Glomerular visceral epithelial cell (primary cell): ENCODE measurements at regions not wholly inside any gene's neighbourhood (a gene's known extent, or its start where the extent isn't known, plus 50 kb on each side); places are given as distances from the start of the nearest gene placed in this dataset.

ENCODE experiments used
- DNase-seq: peaks from one replicate; pipeline ENCODE4 v3.0.0-alpha.2; 2016; ENCODE audit errors: extremely low spot score

DNA sequence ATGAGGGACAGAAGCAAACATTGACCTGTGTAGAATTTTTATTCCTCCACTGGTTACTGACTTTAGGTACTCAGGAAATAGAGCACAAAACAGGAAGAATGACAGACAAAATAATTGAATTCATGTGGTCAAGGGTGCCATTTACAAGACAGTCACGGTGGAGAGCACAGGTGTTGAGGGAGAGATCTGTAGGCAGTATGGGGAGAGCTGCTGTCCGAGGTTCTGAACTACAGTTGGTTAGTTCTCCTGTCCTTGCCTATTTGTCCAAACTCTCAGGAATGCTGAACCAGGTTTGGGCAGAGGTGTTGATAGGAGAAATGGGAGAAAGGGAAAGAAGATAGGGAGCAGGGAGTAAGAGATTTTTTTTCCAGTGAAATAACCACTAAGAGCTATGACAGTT is 178.5 kb upstream of the ZBTB20 start:
- peak; percentile 20 for DNase-seq

DNA sequence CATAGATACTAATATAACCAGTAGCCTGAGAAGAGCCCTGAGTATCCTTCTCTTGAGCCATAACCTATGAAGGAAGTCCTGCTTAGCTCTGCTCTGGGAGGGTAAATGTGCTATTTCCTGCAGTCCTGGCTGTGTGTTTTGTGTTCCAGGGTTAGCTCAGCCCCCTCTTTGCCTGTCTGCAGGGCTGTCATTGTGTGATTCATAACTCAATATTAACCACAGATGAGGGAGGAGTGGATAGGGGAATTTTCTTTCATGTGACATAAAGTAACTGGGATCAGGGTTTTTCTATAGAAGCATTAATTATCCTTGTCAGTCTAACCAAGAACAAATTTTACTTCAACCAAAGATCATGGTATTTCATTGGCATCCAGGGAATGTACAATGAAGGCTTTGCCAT is 183.3 kb upstream of the ZBTB20 start:
- DNase-seq: peak; percentile 63

DNA sequence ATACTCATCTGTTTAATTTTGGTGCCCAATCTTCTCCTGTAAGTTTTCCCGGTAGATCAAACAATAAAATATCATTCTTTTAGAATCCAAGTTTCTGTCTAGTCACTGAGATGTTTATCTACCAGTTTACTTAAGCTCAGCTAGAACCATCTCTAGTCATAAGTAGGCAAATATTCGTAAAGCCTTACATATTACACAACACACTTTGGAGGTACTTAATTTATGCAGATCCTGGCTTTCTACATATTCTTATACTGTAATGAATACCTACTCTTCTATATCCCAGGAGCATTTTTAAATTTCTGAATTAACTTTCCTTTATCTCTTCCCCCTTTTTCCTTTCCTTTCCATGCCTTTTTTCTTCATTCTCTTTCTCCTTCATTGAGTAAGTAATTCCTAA is 185.9 kb upstream of the ZBTB20 start:
- no peak for DNase-seq

DNA sequence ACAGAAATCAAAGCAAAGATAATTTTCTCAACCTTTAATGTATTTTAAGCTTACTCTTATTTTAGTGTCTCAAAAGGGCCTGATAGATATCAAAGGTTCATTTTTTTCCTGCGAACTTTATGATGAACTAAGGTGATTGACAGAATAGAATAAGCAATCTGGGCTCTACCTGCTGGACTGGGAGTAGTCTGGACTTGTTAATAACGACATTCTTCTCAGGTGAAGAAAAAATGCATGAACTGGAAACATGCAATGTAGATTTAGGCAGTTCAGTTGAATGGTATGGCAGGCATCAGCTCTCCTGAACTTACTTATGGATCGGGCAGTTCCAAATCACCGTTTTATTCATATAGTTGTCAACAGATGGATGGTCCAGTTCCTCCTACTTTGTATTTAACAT is 189.7 kb upstream of the ZBTB20 start:
- DNase-seq: no peak

DNA sequence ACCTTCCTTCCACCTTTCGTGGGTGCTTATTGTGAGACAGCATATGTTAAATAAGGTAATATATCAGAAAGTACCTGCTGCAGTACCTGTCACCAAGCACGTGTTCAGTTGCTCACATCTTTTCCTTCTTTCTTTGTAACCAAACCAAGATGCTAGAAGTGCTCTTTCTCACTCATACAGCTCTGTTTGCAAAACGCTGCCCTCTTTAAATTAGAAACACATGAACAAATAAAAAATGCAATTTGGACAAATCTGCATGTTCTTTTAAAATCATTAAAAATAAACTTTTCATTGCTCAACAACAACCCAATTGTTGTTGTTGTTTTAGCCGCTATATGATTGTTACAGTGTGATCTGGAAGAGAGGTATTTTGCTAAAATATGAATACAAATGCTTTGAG is 193.5 kb upstream of the ZBTB20 start:
- DNase-seq: no peak

DNA sequence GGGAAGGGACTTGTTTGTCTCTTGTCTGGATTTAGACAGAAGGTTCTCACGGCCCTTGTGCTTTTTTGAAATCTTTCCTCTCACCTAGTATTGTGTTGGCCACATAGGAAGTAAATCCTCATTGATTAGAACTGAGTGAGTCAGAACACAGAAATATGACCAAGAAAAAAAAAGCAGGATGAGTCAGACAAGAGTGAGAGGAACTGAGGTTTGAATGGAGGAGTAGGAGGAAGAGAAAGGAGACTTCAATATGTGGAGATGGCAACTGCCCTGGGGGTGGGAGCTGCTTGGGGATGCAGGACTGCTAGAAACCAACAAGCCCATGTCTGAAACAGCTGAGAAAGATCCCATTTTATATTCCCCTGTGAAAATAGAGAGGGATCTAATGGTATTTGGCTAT is 194.1 kb upstream of the ZBTB20 start:
- DNase-seq: peak; percentile 36

DNA sequence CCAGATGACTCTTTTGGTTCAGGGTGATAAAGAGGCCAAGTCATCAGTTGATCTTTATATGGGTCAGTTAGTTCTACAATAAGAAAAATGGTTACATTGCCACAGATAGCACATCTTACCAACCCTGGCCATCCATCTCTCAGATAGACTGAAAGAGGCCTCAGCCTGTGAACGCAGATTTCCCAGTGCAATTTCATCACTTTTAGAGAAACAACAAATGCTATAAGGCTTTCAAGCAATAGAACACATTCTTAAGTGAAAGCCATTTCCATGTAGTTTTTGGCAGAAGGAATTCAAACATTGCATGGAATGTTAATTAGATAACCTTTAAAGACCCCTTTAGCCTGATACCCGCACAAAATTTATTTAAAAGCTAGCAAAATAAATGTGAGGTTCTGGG is 200.6 kb upstream of the ZBTB20 start:
- no peak for DNase-seq

DNA sequence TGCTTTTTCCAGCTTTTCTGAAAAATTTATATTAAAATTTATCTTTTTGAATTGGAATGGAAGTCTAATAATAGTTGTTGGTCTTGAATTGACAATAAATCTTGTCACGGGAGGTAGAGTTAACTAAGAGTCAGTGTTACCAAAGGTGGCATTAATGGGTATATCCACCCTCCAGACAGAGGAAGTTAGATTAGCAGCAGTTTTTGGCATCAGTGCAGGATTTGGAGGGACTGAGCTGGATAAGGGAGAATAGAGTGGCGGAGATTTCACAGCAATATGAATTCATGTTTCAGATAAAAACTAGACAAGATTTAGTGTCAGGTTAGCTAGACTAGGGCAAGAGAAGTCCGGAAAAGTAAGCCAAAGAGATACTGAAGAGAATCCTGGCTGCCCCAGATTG is 201.3 kb upstream of the ZBTB20 start:
- DNase-seq: no peak

DNA sequence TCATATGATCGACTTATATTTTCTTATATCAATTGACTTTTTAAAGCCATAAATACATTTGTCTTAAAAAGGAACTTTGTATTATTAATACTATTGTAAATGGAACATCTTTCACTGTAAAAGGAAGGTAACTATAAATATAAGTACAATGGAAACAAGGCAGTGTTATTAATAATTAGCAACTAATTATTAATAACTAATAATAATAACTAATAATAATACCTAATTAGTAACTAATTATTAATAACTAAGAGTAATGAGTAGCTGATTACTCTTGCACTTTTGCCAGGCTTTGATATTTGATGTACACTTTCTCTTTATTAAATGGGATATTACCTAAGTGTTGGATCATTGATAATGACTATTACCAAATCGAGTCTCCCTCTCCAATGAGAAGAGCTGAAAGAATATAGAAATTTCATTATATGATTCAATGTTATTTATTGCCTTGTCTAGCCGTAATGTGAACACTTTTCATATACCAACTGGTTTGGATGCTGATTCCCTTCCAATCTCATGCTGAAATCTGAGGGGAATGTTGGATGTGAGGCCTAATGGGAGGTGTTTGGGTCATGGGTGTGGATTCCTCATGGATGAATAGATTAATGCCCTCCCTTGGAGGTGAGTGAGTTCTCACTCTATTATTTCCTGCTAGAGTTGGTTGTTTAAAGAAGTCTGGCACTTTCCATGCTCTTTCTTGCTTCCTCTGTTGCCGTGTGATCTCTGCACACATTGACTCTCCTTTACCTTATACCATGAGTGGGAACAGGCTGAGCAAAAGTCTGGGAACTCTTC is 202.1 kb upstream of the ZBTB20 start:
- DNase-seq: no peak

DNA sequence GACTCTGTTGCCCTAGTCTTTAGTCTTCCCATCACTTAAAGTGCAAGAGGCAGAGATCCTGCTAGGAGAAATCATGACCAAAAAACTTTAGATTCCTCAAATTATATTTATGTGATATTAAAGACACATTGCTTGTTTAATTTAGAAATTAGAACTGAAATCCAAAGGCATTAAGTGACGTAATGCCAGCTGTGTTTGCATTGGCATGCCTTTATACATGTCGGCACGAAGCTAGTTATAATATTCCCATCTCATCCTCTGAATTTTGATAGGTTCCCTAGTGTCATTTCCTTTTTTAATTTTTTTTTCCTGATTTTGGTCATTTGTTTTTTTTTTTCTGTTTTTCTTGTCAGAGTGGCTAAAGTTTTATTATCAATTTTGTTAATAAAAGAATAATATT is 203.5 kb upstream of the ZBTB20 start:
- DNase-seq: no peak

DNA sequence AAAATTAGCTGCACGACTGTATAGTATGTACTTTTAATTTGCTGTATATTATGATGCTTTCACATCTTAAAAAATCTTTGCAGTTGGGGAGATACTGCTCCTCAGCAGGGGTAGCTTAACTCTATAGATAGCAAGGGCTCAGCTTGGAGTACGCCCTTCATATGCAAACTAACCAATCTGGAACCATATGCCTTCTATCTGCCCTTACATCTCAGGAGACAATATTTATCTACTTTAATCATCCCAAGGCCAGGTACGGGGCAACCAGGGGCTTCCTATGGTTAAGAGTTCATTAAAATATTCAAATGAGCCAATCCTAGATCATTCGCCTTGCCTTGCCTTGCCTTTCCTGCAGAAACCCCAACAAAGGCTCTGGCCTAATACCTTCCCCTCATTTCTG is 204.1 kb upstream of the ZBTB20 start:
- no peak for DNase-seq

DNA sequence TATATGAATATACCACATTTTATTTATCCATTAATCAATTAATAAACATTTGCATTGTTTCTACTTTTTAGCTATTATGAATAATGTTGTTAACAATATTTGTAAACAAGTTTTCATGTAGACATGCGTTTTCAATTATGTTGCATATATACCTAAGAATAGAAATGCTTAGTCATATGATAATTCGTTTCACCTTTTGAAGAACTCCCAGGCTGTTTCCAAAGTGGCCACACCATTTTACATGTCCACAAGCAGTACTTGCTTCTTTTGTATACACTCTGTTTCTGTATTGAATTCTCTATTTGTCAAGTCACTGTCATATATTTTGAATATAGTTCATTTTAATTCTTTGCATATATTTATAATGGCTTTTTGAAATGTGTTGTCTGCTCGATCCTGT is 206.9 kb upstream of the ZBTB20 start:
- no peak for DNase-seq

DNA sequence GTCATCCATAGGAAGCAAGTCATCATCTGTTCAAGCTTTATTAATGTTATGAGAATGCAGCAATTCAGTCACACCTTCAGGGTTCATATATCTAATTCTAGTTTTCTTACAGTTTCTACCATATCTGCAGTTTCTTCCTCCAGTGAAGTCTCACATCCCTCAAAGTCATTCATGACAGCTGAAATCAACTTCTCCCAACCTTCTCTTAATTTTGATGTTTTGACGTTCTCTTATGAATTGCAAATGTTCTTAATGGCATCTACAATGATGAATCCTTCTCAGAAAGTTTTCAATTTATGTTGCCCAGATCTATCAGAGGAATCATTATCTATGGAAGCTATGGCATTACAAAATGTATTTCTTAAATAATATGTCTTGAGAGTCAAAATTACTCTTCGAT is 210.4 kb upstream of the ZBTB20 start:
- DNase-seq: no peak

DNA sequence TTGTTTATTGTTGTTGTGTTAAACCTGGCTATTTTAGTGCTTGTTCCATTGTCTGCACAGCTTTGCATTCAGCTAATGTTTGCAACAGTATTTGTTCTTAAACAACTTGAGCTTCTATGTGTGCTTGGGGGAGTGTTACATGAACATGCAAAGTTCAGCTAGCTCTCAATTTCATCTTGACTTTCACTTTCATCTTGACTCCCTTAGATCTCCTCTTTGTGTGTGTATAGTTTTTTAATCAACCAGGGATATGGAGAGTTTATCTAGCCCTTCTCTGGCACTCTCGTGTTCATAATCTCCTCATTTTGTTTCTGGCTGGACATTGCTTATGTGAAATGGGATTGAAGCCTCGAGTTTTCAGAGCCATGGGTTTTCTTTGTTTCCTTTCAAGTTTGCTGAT is 212.4 kb upstream of the ZBTB20 start:
- no peak for DNase-seq

DNA sequence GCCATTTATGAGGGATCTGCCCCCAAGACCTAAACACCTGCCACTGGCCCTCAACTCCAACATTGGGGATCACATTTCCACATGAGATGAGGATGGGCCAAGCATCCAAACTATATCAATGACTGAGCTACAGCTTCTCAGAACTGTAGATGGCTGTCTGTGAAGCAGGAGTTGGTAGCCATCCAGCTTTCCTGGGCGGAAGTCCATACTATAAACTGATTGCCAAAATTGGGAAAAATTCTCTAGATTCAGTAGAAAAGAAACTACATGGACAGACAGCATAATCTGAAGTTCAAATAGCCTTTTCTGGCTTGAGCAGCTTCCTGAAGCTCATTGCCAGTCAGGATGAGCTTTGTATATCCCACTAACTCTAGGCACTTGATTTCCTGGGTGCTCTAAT is 214.7 kb upstream of the ZBTB20 start:
- DNase-seq: no peak

DNA sequence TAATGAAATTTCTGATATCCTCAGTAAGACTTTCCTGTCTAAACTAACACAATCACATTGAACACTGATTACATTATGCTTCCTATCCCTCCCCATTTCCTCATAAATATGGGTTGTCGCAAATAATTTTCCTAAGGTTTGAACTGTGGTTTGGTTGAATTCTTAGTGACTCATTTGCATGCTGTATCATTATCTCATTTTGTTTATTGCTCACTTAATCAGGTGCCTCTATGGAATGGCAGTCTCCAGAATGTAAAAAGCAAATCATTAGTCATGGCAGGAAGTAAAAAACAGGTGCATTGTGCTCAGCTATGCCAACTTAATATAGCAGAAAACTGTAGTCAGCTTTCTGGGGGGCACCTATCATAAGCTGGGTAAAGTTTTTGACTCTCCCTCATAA is 216.0 kb upstream of the ZBTB20 start:
- no peak for DNase-seq

DNA sequence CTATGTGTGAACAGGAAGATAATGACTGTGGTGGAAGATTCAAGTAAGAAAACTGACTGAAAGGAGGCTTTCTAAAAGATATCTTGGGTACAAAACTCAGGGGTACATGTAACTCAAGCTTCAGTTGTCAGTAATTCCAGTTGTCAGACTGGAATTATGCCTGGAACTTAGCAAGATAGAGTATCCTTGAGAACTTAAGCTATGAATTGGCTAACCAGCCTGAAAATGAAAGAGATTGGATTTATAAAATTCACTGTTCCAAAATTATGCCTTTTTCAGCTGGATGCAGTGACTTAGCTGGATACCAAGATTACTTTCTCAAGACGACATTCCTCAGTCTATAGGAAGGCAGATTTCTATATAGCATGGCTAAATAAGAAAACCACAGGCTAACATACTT is 221.9 kb upstream of the ZBTB20 start:
- no peak for DNase-seq

DNA sequence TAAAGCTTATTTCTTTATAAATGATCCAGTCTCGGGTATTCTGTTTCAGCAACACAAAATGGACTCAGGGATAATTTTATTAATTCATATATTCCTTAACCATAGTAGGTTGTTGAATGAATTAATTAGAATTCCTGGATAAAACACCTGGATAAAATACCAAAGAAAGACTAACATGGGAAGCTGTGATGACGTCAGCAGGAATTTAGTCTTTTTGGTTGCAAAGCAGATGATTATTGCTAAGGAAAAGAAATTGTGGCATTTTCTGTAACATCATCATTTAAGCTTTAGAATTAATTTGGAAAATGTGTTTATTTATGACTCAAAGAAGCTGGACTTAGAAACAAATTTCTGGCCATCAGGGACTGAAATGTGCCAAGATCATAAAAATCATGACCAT is 228.3 kb upstream of the ZBTB20 start:
- no peak for DNase-seq

DNA sequence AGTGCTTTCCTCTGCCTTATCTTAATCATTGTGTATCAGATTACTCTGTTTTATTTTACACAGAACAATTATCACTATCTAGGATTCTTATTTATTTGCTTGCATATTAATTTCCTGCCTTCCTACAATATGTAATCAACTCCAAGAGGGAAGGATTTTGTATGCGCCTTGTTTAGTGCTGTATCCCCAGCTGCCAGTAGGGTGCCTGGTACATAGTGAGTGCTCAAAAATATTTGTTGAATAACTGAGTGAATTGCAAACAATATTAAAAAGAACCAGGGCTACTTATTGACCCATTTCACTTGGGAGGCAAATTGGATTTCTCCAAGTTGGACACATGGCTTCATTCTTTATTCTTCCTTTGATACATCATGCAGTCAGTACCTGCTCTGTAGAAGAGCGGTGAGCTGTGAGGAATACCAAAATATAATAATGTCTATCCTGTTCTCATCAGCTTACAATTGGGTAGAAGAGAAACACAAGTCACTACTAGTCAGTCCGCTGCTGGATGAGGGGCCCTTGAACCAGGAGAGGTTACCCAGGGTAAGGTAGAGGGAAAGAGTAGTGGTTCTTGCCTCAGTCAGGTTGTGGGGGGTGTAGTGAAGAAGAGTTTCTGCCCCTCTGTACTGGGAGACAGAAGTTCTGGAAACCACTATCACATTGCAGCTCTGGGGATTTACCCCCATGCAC is 233.9 kb upstream of the ZBTB20 start:
- DNase-seq: no peak

DNA sequence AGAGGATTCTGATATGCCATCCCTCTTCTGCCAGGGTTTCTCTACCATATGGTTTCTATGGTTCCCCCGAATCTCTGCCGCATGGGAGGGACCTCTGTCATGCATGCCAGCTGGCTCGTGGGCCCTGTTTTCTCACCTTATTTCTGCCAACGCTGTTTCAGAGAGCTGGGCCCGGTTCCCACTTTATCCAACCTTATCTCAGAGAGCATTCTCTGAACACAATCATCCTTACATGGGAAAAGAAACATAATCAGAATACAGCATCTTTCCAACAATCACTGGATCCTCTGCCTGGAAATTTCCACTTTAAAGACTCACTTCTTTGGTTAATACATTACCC is 234.5 kb upstream of the ZBTB20 start:
- DNase-seq: no peak

DNA sequence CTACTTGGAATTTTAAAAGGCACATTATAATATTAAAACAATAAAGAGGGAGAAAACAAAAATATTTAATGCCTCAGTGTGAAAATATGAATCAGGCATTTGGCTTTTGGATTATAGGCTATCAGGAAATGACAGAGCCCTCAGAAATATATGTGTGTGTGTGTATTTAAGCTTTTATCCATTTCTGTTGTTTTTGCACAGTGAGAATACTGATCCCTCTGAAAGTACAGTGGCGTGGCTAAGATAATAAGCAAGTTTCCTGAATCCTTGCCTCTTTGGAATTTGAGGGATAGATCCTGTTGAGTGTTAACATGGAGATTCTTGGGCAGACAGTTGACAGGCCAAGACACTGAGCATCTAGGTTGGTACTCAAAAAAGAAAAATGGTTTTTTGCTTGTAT is 234.8 kb upstream of the ZBTB20 start:
- DNase-seq: no peak

DNA sequence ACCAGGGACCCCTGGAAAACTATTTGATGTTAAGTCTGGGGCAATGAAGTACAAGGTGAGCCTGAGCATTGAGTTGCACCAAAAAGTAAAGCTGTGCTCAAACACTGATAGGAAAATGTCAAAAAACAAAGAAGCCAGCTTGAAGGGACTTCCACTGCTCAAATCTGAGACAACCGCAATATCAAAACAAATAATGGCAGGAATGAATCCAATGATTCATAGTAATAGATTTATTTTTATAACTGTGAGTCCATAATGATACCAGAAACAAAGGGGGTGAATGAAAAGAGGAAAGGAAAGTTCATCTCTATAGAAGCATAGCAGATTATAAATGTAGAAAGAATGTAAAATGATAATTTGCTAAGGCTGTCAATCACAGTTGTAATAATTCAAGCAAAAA is 237.3 kb upstream of the ZBTB20 start:
- no peak for DNase-seq

DNA sequence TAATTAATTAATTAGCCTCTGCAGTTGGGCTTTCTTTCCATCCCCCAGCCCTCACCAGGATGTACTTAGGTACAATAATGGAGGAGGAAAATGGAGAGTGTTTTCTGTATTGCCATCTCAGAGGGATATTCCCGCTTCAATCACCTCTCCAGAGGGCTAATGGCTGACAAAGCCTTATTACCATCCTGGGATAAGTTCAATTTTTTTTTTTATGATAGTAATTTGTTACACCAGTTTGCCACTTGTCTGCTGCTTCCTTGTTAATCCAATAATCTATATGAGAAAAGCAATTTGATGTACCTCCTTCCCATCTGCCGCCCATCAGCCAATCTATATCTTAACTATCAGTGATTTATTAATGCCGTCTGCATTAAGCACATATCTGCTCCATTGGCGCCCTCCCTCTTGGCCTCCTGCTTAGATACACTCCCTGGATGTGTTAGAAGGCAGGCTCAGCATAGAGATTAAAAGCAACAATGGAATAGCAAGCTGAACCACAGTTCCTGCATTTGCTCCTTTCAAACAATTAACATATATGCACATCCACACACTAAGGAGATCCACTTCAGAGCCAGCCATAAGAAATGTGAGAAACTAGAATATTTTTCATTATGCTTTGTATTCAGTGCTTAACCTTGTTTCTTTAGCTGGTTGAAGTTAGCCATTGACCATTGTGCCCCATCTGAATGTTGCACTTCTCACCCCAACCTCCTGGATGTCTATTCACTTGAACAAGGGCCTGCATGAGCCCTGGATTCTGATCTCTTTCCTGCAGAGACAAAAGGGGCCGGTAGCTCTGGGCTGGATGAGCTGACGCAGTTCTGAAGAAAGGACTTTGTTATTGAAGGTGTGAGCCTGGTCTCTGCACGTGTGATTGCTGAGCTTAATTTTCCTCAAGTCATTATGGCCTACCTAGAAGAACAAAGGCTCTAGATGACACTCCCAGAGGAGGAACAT is 237.3 kb upstream of the GAP43 start:
- no peak for DNase-seq
